ENCODE measurements at regions not wholly inside any gene's neighbourhood (a gene's known extent, or its start where the extent isn't known, plus 50 kb on each side); places are given as distances from the start of the nearest gene placed in this dataset.

GRCh38 chr5:108432024-108432423 lies 50.1 kb upstream of the FBXL17 start:
- TF ChIP-seq ZBTB40 (IDR thresholded peaks at IDR 0.05; ENCODE audit: borderline replicate concordance) (no peak), BHLHE40 (IDR thresholded peaks at IDR 0.05; ENCODE audit: borderline replicate concordance in 1 of 2, low read depth in 2 of 2, low read length in 1 of 2) (no peak), NR2F1 (conservative IDR thresholded peaks at IDR 0.05) (no peak), POLR2AphosphoS5 (IDR thresholded peaks at IDR 0.05; ENCODE audit: low read length) (no peak), NBN (IDR thresholded peaks at IDR 0.05) (no peak), BCL3 (IDR thresholded peaks at IDR 0.05; ENCODE audit: borderline replicate concordance, insufficient read depth, low read depth, low read length, poor library complexity, severe bottlenecking) (no peak), RFX5 (IDR thresholded peaks at IDR 0.05; ENCODE audit: low read depth, low read length) (no peak), MTA3 (IDR thresholded peaks at IDR 0.05; ENCODE audit: borderline replicate concordance, low read length) (no peak), CBX3 (IDR thresholded peaks at IDR 0.05; ENCODE audit: borderline replicate concordance, low read depth) (no peak), CREB1 (IDR thresholded peaks at IDR 0.05; ENCODE audit: low read depth) (no peak), SIX5 (IDR thresholded peaks at IDR 0.05; ENCODE audit: low read depth, low read length, severe bottlenecking) (no peak)
- TF ChIP-seq, protein P1, sequence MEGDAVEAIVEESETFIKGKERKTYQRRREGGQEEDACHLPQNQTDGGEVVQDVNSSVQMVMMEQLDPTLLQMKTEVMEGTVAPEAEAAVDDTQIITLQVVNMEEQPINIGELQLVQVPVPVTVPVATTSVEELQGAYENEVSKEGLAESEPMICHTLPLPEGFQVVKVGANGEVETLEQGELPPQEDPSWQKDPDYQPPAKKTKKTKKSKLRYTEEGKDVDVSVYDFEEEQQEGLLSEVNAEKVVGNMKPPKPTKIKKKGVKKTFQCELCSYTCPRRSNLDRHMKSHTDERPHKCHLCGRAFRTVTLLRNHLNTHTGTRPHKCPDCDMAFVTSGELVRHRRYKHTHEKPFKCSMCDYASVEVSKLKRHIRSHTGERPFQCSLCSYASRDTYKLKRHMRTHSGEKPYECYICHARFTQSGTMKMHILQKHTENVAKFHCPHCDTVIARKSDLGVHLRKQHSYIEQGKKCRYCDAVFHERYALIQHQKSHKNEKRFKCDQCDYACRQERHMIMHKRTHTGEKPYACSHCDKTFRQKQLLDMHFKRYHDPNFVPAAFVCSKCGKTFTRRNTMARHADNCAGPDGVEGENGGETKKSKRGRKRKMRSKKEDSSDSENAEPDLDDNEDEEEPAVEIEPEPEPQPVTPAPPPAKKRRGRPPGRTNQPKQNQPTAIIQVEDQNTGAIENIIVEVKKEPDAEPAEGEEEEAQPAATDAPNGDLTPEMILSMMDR (IDR thresholded peaks at IDR 0.05 in 2 of 3, conservative IDR thresholded peaks at IDR 0.05 in 1 of 3; ENCODE audit: control insufficient read depth in 2 of 3, extremely low read depth in 1 of 3, insufficient read depth in 1 of 3, low read depth in 3 of 3, low read length in 3 of 3) = no peak
- TF ChIP-seq, protein P2, sequence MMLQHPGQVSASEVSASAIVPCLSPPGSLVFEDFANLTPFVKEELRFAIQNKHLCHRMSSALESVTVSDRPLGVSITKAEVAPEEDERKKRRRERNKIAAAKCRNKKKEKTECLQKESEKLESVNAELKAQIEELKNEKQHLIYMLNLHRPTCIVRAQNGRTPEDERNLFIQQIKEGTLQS (IDR thresholded peaks at IDR 0.05; ENCODE audit: borderline replicate concordance, extremely low read depth, low read depth, low read length) = no peak
- TF ChIP-seq, protein P3, sequence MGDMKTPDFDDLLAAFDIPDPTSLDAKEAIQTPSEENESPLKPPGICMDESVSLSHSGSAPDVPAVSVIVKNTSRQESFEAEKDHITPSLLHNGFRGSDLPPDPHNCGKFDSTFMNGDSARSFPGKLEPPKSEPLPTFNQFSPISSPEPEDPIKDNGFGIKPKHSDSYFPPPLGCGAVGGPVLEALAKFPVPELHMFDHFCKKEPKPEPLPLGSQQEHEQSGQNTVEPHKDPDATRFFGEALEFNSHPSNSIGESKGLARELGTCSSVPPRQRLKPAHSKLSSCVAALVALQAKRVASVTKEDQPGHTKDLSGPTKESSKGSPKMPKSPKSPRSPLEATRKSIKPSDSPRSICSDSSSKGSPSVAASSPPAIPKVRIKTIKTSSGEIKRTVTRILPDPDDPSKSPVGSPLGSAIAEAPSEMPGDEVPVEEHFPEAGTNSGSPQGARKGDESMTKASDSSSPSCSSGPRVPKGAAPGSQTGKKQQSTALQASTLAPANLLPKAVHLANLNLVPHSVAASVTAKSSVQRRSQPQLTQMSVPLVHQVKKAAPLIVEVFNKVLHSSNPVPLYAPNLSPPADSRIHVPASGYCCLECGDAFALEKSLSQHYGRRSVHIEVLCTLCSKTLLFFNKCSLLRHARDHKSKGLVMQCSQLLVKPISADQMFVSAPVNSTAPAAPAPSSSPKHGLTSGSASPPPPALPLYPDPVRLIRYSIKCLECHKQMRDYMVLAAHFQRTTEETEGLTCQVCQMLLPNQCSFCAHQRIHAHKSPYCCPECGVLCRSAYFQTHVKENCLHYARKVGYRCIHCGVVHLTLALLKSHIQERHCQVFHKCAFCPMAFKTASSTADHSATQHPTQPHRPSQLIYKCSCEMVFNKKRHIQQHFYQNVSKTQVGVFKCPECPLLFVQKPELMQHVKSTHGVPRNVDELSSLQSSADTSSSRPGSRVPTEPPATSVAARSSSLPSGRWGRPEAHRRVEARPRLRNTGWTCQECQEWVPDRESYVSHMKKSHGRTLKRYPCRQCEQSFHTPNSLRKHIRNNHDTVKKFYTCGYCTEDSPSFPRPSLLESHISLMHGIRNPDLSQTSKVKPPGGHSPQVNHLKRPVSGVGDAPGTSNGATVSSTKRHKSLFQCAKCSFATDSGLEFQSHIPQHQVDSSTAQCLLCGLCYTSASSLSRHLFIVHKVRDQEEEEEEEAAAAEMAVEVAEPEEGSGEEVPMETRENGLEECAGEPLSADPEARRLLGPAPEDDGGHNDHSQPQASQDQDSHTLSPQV (IDR thresholded peaks at IDR 0.05) = no peak

Measured in GM12878 (cell line).